Small intestine (tissue), 7 donors: ENCODE measurements at regions not wholly inside any gene's neighbourhood (a gene's known extent, or its start where the extent isn't known, plus 50 kb on each side); places are given as distances from the start of the nearest gene placed in this dataset.
"Not testable (repeated sequence)": the region's sequence is repeated elsewhere in the genome, so short reads cannot be mapped to it uniquely, and the experiment has no call there.

ENCODE experiments used
- DNase-seq, 2 donors: peaks; one replicate each; pipeline versions ENCODE4 v3.0.0 to v3.0.0-alpha.2; 2013
- FAIRE-seq: peaks from 2 replicates; lab custom pipeline; 2012; peaks lifted over from hg19 to GRCh38; lab: Jason Lieb, UNC
- H3K27ac ChIP-seq, 3 donors: one replicate each; pipeline ENCODE4 v1.5.1; 2013; ENCODE audit warnings: low read length in 2 of 3, mild to moderate bottlenecking in 2 of 3, control low read depth in 1 of 3, inconsistent platforms in 1 of 3, low read depth in 1 of 3, moderate library complexity in 1 of 3
- H3K27me3 ChIP-seq, 3 donors: one replicate each; pipeline ENCODE4 v1.6.1; 2013; ENCODE audit warnings: low read length in 3 of 3, inconsistent platforms in 1 of 3; ENCODE audit not compliant: control insufficient read depth in 3 of 3, insufficient read depth in 3 of 3
- H3K36me3 ChIP-seq, 3 donors: one replicate each; pipeline ENCODE4 v1.6.1; 2013; ENCODE audit warnings: low read length in 3 of 3, inconsistent platforms in 1 of 3, low read depth in 1 of 3, mild to moderate bottlenecking in 1 of 3, moderate library complexity in 1 of 3; ENCODE audit not compliant: control insufficient read depth in 3 of 3, insufficient read depth in 2 of 3
- H3K4me1 ChIP-seq, 3 donors: one replicate each; pipeline ENCODE4 v1.6.1; 2013; ENCODE audit warnings: low read length in 2 of 3, inconsistent platforms in 1 of 3, low read depth in 1 of 3, mild to moderate bottlenecking in 1 of 3, moderate library complexity in 1 of 3; ENCODE audit not compliant: control insufficient read depth in 3 of 3, insufficient read depth in 2 of 3
- H3K4me3 ChIP-seq, 3 donors: one replicate each; pipeline ENCODE4 v1.5.1; 2013; ENCODE audit warnings: low read length in 3 of 3, control low read depth in 1 of 3, inconsistent platforms in 1 of 3, low read depth in 1 of 3, mild to moderate bottlenecking in 1 of 3, moderate library complexity in 1 of 3
- H3K9me3 ChIP-seq, 2 donors: one replicate each; pipeline ENCODE4 v1.6.1; 2013; ENCODE audit warnings: low read depth in 1 of 2, low read length in 1 of 2; ENCODE audit not compliant: control insufficient read depth in 2 of 2, insufficient read depth in 1 of 2
- WGBS, 3 donors: extraction: QIAGEN DNeasy Blood & Tissue Kit; methylation state at CpG; one replicate each; pipeline ENCODE4 v1.1.7; 2013; 5-methylcytosine and 5-hydroxymethylcytosine counted together
- donor health status: healthy with polysubstance abuse.
- donor health status: control.
- donor health status: control.
- donor health status: Bipolar disorder and iron deficiency.
- donor health status: healthy.

GRCh38 chr21:35504951-35505466, 455.9 kb upstream of the RUNX1 start:
- no peak for DNase-seq
- Histone ChIP-seq H3K36me3 (no peaks in the 10 kb centered on the region), H3K9me3 (no peaks in the 10 kb centered on the region), H3K27me3 (no peaks in the 10 kb centered on the region), H3K27ac (no peak overlapping the region), H3K4me3 (no peak overlapping the region), H3K4me1 (peaks cover 0 to 8% (median 0%) of the 10 kb centered on the region in 3 donors)
- WGBS, 3 donors, result 86 to 90% (median 88%) methylated on average over 5 of the region's 5 CpGs
- FAIRE-seq, result no peak

DNA sequence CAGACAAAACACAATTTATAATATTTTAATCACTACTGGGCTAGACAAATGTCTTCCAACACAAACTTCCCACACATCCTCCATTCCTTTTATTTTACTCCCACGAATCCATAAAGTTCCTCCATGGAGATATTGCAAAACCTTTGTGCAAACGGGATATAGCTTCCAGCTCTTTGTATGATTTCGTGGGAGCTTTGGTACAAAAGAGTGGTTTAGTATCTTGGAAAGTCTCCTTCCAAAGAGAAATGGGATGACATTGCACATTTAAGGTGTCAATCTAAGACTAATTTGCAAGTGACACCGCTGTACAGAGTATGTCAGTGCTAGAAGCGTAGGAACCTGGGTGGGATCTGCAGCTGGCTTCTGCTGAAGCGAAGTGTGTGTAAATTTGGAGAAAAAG, 455.2 kb upstream of the RUNX1 start:
- H3K9me3 ChIP-seq, result no peaks in the 10 kb centered on the region
- H3K36me3 ChIP-seq, result no peaks in the 10 kb centered on the region
- no peak for FAIRE-seq
- no peak for DNase-seq
- 58 to 72% (median 65%) methylated on average over 6 of the region's 6 CpGs for WGBS, 3 donors
- peaks cover 0 to 8% (median 0%) of the 10 kb centered on the region in 3 donors for H3K4me1 ChIP-seq
- H3K27ac ChIP-seq, result peak overlapping the region in 1 of 3 donors; percentile 64
- no peaks in the 10 kb centered on the region for H3K27me3 ChIP-seq
- H3K4me3 ChIP-seq, result no peak overlapping the region

GRCh38 chr21:35503671-35504070, 454.6 kb upstream of the RUNX1 start:
- Histone ChIP-seq H3K36me3 (no peaks in the 10 kb centered on the region), H3K9me3 (no peaks in the 10 kb centered on the region), H3K27ac (peak overlapping the region in 1 of 3 donors; percentile 64), H3K27me3 (no peaks in the 10 kb centered on the region), H3K4me3 (no peak overlapping the region), H3K4me1 (peaks cover 0 to 8% (median 0%) of the 10 kb centered on the region in 3 donors)
- WGBS, 3 donors, result 26 to 55% (median 51%) methylated on average over 5 of the region's 5 CpGs
- DNase-seq (no peak), FAIRE-seq (no peak)

- H3K9me3 ChIP-seq, result no peaks in the 10 kb centered on the region
- H3K27ac ChIP-seq, result no peak overlapping the region
- FAIRE-seq (no peak), DNase-seq (no peak)
- H3K27me3 ChIP-seq, result no peaks in the 10 kb centered on the region
- no peak overlapping the region for H3K4me3 ChIP-seq
- peaks cover 0 to 8% (median 0%) of the 10 kb centered on the region in 3 donors for H3K4me1 ChIP-seq
- WGBS, 3 donors, result 57 to 70% (median 69%) methylated on average over 5 of the region's 5 CpGs
- no peaks in the 10 kb centered on the region for H3K36me3 ChIP-seq
Observed at GRCh38 chr21:35502821-35503220, 453.7 kb upstream of the RUNX1 start.

DNA sequence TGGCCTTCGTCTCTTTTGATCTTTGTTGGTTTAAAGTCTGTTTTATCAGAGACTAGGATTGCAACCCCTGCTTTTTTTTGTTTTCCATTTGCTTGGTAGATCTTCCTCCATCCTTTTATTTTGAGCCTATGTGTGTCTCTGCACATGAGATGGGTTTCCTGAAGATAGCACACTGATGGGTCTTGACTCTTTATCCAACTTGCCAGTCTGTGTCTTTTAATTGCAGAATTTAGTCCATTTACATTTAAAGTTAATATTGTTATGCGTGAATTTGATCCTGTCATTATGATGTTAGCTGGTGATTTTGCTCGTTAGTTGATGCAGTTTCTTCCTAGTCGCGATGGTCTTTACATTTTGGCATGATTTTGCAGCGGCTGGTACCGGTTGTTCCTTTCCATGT, 448.4 kb upstream of the RUNX1 start:
- FAIRE-seq, DNase-seq, H3K4me3 ChIP-seq, H3K27ac ChIP-seq, H3K36me3 ChIP-seq, H3K9me3 ChIP-seq, H3K4me1 ChIP-seq, H3K27me3 ChIP-seq: not testable (repeated sequence)
- 78 to 94% (median 84%) methylated on average over 2 to 6 of the region's 7 CpGs for WGBS, 3 donors

DNA sequence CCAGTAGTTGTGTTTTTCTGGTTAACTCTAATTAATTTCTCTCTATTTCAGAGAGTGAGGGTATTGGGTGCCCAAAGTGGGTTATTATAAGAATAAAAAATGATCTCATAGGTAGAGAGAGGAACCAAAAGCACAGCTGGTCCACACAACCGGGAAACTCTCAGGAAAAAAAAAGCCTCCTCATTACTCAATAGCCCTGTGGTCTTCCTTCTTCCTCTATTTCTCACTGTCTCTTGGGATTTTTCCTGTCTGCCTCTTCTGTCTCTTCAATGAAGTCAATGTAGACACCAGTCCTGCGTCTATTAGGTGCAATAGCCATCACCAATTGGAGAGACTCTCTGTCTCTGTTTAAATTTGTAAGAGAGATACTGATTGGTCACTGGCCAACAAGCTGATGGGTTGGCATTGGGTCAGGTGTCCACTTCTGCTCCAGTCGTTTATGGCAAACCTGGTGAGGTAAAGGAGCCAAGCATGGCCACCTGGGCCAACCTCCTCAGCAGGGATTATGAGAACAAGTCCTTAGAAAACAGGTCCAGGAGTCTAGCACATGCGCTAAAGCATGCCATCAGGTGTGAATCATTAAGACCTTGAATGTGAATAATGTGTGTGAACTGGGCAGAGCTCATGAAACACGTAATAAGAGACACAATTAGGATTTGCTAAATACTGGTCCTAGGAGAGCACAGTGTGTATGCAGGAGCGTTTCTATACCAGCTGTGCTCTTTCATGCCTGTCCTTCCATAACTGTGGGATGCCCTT, 443.0 kb upstream of the RUNX1 start:
- Histone ChIP-seq H3K27ac (no peak overlapping the region), H3K4me1 (no peaks in the 10 kb centered on the region), H3K27me3 (peaks cover 0 to 3% (median 0%) of the 10 kb centered on the region in 3 donors), H3K9me3 (no peaks in the 10 kb centered on the region), H3K36me3 (no peaks in the 10 kb centered on the region), H3K4me3 (no peak overlapping the region)
- 75 to 83% (median 78%) methylated on average over 6 of the region's 6 CpGs for WGBS, 3 donors
- DNase-seq (no peak), FAIRE-seq (no peak)

- no peak overlapping the region for H3K4me3 ChIP-seq
- H3K9me3 ChIP-seq, result no peaks in the 10 kb centered on the region
- no peak overlapping the region for H3K27ac ChIP-seq
- H3K36me3 ChIP-seq, result no peaks in the 10 kb centered on the region
- WGBS, 3 donors, result 85 to 100% (median 88%) methylated on average over 1 of the region's 1 CpG
- DNase-seq, result no peak
- H3K4me1 ChIP-seq, result no peaks in the 10 kb centered on the region
- FAIRE-seq, result no peak
- peaks cover 0 to 3% (median 0%) of the 10 kb centered on the region in 3 donors for H3K27me3 ChIP-seq
Observed at GRCh38 chr21:35491114-35491513, 442.0 kb upstream of the RUNX1 start.

DNA sequence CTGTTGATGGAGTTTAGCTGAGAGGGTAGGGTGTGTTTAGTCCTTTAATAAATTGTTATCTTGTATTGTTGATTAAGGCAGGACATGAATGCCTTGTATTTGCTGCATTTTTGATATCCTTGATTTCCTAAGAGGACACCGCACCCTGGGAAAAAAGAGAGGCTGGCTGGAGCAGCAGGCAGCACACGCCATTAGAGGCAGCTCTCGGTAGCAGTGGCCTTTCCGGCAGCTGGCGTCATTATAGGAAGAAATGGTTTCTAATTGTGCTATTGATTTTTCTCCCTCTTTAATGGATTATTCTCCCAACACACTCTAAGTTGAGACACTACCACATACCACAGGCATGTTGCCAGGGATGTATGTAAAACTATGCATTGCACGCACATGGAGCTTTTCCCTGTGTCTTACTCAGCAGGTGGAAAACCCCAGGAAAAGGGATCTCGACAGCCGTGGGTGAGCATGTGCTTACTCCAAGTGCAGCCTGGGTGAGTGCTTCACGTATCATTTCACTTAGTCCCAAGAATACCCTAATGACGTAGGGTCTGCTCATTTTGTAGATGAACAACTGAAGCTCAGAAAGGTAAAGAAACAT, 440.4 kb upstream of the RUNX1 start:
- Histone ChIP-seq H3K4me3 (no peak overlapping the region), H3K27ac (no peak overlapping the region), H3K27me3 (peaks cover 0 to 3% (median 0%) of the 10 kb centered on the region in 3 donors), H3K36me3 (no peaks in the 10 kb centered on the region), H3K4me1 (no peaks in the 10 kb centered on the region), H3K9me3 (no peaks in the 10 kb centered on the region)
- FAIRE-seq (no peak), DNase-seq (no peak)
- WGBS, 3 donors, result 87 to 92% (median 91%) methylated on average over 10 of the region's 10 CpGs
